AG09309 (cell line): ENCODE measurements at regions not wholly inside any gene's neighbourhood (a gene's known extent, or its start where the extent isn't known, plus 50 kb on each side); places are given as distances from the start of the nearest gene placed in this dataset.

Experiments
- DNase-seq: peaks from one replicate; pipeline ENCODE4 v3.0.0-alpha.2; 2010; ENCODE audit warnings: low read depth
- H3K4me3 ChIP-seq: 2 replicates; pipeline ENCODE4 v1.5.1; 2011; ENCODE audit warnings: mild to moderate bottlenecking, low read depth, low read length, moderate library complexity; ENCODE audit not compliant: control insufficient read depth
- TF ChIP-seq, protein P1 (sequence below): IDR thresholded peaks from 2 replicates; pipeline ENCODE4 v1.5.1; 2011; ENCODE audit warnings: mild to moderate bottlenecking, low read depth, low read length, inconsistent platforms; ENCODE audit not compliant: insufficient read depth, control insufficient read depth; ENCODE audit errors: missing control alignments

DNA sequence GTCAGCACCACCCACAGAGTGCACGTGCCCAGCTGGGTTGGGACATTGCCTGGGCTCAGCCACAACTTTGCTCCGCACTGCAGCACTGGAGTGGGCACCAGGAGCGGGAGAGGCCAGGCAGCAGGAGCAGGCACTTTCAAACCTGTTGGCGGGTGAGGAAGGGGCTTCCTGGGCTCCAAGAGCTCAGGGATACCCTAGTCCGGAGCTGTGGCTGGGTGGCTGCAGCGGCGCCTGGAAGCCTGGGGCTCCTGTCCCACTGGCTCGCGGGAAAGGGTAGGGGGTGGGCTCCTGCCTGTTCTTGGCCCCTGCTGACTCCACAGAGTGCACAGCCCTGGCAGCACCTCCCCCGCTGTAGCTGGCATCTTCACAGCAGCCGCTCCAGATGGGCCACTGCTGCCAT is 417.6 kb upstream of the RGMA start:
- TF ChIP-seq, protein P1, sequence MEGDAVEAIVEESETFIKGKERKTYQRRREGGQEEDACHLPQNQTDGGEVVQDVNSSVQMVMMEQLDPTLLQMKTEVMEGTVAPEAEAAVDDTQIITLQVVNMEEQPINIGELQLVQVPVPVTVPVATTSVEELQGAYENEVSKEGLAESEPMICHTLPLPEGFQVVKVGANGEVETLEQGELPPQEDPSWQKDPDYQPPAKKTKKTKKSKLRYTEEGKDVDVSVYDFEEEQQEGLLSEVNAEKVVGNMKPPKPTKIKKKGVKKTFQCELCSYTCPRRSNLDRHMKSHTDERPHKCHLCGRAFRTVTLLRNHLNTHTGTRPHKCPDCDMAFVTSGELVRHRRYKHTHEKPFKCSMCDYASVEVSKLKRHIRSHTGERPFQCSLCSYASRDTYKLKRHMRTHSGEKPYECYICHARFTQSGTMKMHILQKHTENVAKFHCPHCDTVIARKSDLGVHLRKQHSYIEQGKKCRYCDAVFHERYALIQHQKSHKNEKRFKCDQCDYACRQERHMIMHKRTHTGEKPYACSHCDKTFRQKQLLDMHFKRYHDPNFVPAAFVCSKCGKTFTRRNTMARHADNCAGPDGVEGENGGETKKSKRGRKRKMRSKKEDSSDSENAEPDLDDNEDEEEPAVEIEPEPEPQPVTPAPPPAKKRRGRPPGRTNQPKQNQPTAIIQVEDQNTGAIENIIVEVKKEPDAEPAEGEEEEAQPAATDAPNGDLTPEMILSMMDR, result no peak
- no peak for DNase-seq
- no peak overlapping the region for H3K4me3 ChIP-seq

- H3K4me3 ChIP-seq, result no peak overlapping the region
- DNase-seq, result no peak
- TF ChIP-seq, protein P1, result no peak
These were observed 416.5 kb upstream of the RGMA start for GRCh38 chr15:93505506-93505905.

DNA sequence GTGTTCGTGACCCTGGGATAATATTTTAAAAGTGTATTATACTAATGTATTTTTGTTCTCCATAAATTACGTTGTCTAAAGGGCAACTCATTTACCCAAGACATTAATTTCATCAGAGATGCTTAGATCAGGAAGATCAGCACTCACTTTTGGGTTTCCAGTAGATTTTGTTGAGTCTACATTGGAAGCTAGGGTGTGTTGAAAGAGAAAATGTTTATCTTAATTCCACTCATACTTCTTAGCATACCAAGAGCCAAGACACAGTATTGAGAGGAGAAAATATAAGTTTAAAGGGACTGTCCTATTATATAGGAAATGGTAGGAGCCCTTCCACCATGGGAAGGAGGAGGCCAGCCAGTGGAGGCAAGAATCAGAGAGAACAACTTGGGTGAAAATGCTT is 412.9 kb upstream of the RGMA start:
- DNase-seq, result no peak
- H3K4me3 ChIP-seq, result no peak overlapping the region
- TF ChIP-seq, protein P1, result no peak

DNA sequence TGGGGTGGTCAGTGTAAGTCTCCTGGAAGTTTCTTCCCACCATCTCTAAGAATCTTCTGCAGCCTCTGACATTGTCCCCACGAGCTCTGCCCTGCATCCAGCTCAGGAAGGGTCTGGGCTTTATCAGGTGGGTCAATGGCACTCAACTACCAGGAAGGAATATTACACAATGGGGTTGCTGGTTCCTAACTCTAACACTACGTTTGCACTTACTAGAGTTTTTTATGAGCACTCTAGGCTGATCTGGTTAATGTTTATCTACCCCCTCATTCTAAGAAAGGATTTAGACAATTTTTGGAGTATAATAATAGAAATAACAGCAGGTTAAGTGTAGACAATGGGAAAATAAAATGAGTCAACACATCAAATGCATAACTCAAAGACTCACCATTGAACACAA is 411.1 kb upstream of the RGMA start:
- DNase-seq, result no peak
- TF ChIP-seq, protein P1, result no peak

DNA sequence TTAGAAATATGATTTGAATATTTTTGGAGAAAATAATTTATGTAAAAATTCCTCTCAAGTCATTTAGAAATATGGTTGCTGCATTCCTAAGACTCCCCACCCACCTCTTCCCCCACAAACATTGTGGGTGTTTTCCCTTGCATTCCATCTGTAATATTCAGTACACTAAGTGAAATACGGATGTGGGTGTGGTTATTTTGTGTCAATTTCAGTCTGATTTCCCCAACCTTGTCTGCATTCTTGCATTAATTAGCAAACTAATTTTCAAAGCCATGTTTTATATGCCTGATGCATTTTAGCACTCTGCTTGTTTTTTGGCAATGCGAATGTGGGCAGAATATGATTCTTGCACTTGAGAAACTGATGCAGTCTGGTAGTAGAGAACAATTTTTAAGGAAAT is 408.3 kb upstream of the RGMA start:
- H3K4me3 ChIP-seq, result no peak overlapping the region
- no peak for DNase-seq
- TF ChIP-seq, protein P1, result no peak

More for the DNA sequence above, 411.1 kb upstream of the RGMA start:
- no peak overlapping the region for H3K4me3 ChIP-seq

GRCh38 chr15:93496888-93497287 is 407.9 kb upstream of the RGMA start:
- TF ChIP-seq, protein P1, result no peak
- no peak for DNase-seq
- no peak overlapping the region for H3K4me3 ChIP-seq
